HG03095 (cell line): ENCODE measurements at regions not wholly inside any gene's neighbourhood (a gene's known extent, or its start where the extent isn't known, plus 50 kb on each side); places are given as distances from the start of the nearest gene placed in this dataset.

Experiments used
- ATAC-seq: cut with Tn5 transposase; IDR thresholded peaks from one replicate; pipeline ENCODE4 v1.9.1; 2021; ENCODE audit warnings: moderate library complexity; ENCODE audit not compliant: unreplicated experiment

- no peak for ATAC-seq
Observed at GRCh38 chr6:163630572-163630971, 216.1 kb downstream of the QKI start.

- no peak for ATAC-seq
Observed at GRCh38 chr6:163630096-163630495, 215.6 kb downstream of the QKI start.
